CD1c-positive myeloid dendritic cell (primary cell): ENCODE measurements at regions not wholly inside any gene's neighbourhood (a gene's known extent, or its start where the extent isn't known, plus 50 kb on each side); places are given as distances from the start of the nearest gene placed in this dataset.
"Not testable (repeated sequence)": the region's sequence is repeated elsewhere in the genome, so short reads cannot be mapped to it uniquely, and the experiment has no call there.

Experiments
- DNase-seq: peaks from one replicate; pipeline ENCODE4 v3.0.0-alpha.2; 2016; ENCODE audit errors: extremely low spot score

DNA sequence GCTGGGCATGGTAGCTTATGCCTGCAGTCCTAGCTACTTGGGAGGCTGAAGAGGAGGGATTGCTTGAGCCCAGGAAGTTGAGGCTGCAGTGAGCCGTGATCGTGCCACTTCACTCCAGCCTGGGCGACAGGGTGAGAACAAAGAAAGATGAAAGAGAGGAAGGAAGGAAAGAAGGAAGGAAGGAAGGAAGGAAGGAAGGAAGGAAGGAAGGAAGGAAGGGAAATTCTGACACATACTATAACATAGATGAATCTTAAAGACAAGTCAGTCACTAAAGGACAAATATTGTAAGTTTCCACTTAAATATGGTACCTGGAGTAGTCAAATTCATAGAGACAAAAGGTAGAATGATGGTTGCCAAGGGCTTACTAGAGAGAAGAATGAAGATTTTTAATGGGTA, 108.0 kb upstream of the CACHD1 start:
- no peak for DNase-seq

DNA sequence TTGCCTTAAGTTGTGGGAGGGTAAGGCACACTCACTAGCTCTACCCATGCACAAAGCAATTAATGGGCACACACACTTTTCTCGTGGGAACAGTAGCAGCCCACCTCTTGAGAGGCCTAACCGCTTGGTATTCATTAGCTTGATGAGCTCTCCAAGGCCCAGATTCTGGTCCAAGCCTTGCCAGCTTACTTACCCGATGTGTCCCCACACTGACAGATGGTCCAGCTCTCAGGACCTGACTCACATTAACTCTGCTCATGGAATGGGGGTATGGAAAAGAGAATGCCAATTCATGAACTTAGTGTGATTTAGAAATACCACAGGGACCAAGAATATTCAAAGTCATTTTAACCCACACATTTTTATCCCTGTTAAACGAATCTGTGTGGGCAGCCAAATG, 106.8 kb upstream of the CACHD1 start:
- no peak for DNase-seq

DNA sequence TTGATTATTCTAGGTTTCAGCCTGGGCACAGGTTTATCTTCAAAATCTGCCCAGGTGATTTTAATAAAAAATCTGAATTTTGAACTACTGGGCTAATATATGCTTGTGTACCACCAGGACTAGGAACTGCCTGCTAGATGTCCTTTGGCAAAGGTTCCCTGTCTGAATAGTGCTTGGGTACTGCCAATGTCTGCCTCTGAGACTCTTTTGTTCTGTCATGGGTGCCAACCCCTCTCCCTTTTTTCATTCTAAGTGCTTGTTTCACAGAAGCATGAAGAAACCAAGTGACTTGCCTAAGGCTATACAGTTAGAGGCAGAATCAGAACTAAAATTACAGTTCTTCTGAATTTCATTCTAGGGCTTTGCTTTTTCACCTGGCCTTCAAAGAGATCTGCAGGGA, 106.3 kb upstream of the CACHD1 start:
- no peak for DNase-seq

DNA sequence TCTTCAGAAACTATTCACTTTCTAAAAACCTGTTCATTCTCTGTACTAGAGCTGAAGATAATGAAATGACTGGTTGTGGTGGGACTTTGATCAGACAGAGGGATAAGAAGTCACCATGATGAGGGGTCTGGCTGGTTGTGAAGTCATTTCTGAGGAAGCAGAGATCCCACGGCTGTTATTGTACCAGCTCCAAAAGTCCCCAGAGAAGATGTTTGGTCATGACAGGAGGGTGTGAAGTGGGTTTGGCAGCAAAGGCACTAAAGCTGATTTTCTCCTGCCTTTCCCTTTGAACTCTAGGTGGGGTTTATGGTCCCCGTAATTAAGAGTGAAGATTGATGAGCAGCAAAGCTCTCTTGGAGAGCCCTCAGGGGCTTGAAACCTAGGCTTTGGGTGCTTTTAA, 103.1 kb upstream of the CACHD1 start:
- DNase-seq: no peak

DNA sequence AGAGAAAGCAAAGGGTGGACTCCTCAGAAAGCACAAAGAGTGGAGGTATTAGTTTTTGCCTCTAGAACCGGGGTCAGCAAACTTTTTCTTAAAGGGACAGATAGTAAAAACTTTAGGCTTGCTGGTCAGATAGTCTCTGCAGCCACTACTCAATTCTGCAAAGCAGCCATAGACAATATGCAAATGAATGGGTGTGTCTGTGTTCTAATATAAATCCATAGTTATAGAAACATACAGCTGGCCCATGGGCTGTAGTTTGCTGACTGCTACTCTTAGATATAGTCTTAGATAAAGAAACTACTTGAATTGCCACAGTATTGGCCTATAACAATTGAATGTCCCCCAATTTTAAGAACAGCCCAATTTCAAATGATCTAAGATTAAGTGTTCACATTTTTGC, 101.6 kb upstream of the CACHD1 start:
- no peak for DNase-seq

DNA sequence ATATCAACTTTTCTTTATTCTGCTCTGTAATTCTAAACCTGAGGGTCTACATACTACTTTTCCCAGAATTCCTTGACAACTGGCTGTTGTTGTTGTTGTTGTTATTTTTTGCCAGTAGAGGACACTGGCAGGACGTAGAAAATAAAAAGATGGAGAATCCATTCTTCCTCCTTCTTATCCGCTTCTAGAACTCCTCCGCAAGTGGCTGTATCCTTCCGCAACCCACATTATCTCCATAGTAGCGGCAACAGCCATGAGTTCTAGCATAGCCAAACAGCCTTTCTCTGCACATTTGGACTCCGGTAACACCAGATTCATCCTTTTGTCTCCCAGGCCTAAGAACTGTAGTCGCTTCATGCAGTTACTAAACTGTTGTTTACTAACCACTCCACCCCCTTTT, 91.1 kb upstream of the CACHD1 start:
- no peak for DNase-seq

DNA sequence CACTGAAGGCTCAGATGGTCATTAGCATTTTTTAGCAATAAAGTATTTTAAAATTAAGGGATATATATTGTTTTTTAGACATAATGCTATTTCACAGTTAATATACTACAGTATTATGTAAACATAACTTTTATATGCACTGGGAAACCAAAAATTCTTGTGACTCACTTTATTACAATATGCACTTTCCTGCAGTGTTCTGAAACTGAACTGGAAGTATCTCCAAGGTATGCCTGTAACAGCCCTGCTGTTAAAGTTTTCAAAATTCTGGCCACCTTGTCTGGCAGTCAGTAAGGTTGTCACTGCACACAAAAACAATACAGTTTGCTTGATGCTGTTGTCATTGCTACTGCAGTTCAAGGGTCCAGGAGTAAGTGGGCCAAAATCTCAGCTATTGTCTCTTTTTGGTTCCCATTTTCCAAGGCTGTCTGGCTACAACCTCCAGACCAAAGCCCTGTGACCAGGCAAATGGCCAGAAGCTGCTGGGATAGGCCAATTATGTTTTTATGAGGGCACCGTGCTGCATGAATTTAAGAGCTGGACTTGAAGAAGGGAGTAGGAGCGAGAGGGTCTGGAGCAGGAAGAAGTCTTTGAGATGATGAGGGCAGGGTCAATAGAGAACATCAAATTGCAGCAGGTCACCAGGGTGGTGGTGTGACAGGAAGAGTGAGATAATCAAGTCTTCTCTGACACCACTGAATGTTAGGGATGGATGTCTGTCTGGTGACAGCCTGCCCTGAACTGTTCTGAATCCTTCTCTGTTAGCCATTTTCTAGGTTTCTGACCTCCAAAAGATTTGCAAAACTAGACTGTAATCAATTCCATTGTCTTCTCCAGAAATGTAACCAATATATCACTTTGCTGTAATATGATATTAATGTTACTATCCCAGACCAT, 82.3 kb upstream of the CACHD1 start:
- no peak for DNase-seq

DNA sequence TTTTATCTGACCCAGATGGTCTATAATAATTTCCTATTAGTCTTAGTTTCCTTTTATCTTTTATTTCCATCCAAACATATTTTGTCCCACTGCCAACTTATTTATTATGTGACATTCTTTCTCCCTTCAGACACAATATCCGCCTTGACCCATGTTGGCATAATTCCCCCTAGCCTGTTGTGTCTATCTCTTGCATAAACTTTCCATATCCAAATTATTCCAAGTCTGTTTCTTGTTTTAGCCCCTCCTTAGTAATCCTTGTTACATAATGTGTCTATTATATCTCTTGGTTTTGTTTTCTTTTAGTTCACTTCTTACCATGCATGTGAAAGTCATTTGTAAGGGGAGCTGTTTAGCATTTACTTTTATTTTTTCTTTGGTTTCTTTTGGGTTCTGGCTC, 81.6 kb upstream of the CACHD1 start:
- DNase-seq: no peak

DNA sequence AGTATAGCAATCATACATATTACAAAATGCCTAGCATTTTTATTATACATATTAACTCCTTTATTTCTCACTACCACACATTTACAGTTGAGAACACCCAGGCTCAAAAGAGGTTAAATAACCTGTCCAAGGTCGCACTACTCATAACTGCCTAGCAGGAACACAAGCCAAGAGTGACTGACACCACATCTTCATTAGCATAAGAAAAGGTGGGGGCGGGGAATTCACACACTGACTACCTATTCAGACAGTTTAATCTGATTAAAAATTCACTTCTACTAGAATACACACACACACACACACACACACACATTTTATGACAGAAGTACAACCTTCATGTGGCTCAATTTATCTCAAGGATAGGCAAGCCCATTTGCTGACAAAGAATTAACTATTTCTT, 77.8 kb upstream of the CACHD1 start:
- no peak for DNase-seq

DNA sequence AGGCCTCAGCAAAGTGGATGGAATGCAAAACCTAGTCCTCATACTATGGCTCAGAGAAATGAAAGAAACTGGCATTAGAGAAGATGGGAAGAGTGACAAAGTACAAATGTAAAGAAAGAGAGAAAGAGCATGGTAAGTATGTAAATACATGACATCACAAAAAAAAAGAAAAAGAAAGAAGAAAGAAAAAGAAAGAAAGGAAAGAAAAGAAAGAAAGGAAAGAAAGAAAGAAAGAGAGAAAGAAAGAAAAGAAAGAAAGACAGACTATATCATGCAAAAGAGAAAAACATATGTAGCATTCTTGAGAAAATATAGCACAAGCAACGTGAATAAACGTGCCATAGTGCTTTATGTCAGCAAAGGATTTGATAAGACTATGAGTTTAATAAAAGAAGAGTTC, 76.1 kb upstream of the CACHD1 start:
- DNase-seq: no peak

DNA sequence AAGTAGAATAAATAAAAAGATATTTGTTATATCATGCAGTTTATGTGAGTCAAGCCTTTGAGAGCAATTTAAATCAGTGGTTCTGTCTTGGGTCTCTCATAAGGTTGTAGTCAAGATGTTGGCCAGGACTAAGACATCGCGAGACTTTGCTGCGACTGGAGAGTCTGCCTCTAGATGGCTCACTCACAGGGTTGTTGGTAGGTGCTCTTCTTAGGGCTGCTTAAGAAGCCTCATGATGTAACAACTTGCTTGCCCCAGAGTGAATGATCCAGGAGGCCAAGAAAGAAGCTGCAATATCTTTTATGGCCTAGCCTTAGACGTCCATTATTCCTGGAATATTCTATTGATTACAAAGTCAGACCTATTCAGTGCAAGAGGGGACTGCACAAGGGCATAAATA, 73.1 kb upstream of the CACHD1 start:
- no peak for DNase-seq

DNA sequence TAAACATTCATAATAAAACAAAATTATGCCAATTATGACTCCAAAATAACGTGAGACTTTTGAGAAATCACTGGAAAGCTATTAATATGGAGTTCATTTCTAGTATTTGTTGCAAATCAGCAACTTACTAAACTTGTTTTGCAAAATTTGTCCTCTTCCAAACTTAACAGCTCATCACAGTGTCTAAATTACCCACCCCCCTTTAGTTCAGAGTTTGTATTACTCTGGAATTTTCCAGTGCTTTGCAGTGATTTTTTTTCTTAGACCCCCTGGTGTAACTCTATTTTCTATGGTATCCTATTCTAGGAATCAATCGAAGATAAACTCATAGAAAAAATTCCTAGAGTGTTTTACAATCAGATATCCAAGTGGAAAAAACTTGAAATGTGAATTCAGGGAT, 72.4 kb upstream of the CACHD1 start:
- no peak for DNase-seq

DNA sequence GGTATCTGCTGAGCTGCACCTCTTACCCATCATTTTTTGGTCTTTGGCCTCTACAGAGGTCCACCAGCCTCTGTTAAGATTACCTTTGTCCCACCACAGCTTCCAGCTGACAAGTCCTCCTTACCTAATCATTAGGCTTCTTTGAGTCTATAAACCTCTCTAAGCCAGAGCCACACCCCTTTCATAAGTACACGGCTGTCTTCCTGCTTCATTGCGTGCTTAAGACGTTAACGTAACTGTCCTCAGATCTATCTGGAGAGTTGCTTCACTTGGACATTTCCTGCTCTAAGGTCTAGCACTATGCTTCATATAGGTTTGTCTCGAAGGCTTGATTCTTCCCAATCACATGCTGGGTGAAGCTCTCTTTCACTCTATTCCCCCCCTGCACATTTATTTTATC, 71.0 kb upstream of the CACHD1 start:
- no peak for DNase-seq

DNA sequence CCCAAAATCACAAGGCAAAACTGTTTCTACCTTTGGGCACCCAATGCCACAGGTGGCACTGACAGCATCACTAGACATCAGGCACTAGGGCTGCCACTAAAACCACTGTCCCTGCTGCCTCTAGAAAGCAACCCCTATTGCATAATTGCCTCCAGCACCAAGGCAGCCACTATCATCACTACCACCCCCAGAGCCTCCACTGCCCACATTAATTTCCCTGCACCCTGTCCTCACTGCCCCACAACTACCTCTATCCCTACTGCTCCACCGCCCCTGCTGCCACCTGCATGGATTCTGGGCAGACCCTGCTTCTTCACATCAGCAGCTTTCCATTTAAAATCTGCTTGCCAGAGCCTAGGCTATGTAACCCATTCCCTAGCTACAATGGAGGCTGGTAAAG, 68.6 kb upstream of the CACHD1 start:
- no peak for DNase-seq

DNA sequence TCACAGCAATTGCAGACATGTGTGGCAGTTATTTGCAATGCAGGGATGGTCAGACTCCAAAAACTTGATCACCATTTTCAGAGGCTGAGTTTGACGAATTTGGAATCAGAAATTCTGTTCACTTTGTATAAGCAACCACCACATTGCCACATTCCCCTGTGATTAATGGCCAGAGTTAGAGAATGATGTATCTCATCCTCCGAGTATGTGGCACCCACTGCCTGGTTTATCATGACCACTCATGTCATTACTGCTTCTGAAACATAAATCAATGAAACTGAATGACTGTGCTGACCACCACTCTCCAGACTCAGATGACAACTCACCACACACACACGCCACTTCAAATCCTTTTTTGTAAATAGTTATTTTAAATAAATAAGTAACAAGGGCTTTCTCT, 66.6 kb upstream of the CACHD1 start:
- DNase-seq: no peak

DNA sequence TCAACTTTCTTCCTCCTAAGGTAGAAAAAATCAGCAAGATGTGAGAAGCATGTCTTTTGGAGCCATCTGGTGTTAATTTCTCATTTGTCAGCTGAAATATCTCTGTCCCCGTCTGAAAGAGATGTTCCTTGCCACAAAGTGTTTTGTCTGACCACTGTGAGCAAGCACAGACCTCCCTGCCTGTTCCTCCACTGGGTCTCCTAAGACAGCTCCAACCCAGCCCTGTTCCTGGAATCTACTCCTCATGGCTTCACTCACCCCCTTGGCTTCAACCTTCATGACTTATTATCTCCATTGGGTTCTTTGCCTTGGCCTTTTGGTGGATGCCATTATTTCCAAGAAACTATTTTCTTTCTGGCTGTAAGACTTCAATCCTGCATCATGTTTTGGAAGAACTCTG, 65.7 kb upstream of the CACHD1 start:
- no peak for DNase-seq

DNA sequence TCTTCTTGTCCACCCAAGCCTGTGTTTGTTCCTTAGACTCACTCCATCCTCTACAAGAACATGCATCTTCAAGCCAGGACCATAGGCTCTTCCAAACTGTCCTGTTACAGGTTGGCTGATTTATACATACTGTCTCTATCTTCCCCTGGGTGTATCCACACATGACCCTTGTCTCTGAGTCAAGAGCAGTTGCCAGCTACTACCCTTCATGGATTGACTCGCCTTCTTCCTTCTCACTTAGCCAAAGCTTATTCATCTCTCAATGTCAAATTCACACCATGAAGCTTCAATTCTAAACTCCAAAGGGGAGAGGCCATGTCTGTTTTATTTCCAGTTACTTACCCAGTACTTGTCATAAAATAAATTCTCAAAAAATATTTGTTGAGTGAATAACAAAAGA, 64.1 kb upstream of the CACHD1 start:
- DNase-seq: no peak

DNA sequence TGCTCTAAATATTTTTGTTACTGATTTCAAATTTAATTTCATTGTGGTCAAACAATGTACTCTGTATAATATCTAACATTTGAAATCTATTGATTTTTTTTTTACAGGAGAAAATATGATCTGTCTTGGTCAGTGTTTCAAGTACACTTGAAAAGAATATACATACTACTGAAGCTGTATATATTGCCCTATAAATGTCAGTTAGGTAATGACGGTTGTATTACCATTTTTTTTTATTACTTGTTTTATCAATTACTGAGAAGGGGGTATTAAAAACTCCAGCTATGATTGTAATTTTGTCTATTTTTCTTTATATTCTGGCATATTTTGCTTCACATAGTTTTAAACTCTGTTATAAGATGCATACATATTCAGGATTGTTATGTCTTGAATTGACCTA, 59.7 kb upstream of the CACHD1 start:
- DNase-seq: no peak

DNA sequence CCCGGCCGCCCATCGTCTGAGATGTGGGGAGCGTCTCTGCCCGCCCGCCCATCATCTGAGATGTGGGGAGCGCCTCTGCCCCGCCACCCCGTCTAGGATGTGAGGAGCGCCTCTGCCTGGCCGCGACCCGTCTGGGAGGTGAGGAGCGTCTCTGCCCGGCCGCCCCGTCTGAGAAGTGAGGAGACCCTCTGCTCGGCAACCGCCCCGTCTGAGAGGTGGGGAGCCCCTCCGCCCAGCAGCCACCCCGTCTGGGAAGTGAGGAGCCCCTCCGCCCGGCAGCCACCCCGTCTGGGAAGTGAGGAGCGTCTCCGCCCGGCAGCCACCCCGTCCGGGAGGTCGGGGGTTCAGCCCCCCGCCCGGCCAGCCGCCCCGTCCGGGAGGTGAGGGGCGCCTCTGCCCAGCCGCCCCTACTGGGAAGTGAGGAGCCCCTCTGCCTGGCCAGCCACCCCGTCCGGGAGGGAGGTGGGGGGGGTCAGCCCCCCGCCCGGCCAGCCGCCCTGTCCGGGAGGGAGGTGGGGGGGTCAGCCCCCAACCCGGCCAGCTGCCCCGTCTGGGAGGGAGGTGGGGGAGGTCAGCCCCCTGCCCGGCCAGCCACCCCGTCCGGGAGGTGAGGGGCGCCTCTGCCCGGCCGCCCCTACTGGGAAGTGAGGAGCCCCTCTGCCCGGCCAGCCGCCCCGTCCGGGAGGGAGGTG, 54.9 kb upstream of the CACHD1 start:
- DNase-seq: not testable (repeated sequence)

DNA sequence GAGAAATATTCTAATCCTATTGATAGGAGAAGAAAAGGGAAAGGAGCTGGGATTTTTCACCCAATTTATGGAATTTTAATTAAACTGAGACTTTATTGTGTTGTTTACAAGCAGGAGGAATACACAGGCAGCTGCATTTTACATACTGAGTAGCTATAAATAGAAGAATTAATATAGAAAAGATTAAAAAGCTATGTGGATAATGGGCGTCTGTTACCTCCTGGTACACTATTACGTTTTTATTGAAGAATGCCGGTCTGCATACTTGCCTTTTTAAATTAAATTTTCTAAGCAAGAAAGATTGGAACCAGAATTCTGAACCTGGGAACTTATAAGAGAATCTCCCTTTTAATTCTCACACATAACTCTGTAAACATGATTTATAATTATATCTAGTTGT, 52.1 kb upstream of the CACHD1 start:
- DNase-seq: no peak
